GM23248 (cell line): ENCODE measurements at regions not wholly inside any gene's neighbourhood (a gene's known extent, or its start where the extent isn't known, plus 50 kb on each side); places are given as distances from the start of the nearest gene placed in this dataset.

ENCODE experiments used
- DNase-seq: peaks from one replicate; pipeline ENCODE4 v3.0.0-alpha.2; 2015
- H2AFZ ChIP-seq: fragments of 200-600 bp; sonication (generic); 2 replicates; pipeline ENCODE4 v1.6.1; 2016; ENCODE audit warnings: antibody characterized with exemption
- H3F3A ChIP-seq: fragments of 200-600 bp; sonication (generic); 2 replicates; pipeline ENCODE4 v1.6.1; 2016; ENCODE audit warnings: mild to moderate bottlenecking, antibody characterized with exemption, mixed run types; ENCODE audit not compliant: insufficient read depth
- H3K27ac ChIP-seq: fragments of 200-600 bp; sonication (generic); 2 replicates; pipeline ENCODE4 v1.5.1; 2016; ENCODE audit warnings: mild to moderate bottlenecking
- H3K27me3 ChIP-seq: fragments of 200-600 bp; sonication (generic); replicated peaks from 2 replicates; pipeline ENCODE4 v1.6.1; 2016; ENCODE audit warnings: mild to moderate bottlenecking; ENCODE audit not compliant: insufficient read depth
- H3K36me3 ChIP-seq: fragments of 200-600 bp; sonication (generic); 2 replicates; pipeline ENCODE4 v1.6.1; 2016; ENCODE audit warnings: low read depth, mild to moderate bottlenecking
- H3K4me1 ChIP-seq: fragments of 200-600 bp; sonication (generic); 2 replicates; pipeline ENCODE4 v1.6.1; 2016; ENCODE audit warnings: mild to moderate bottlenecking; ENCODE audit not compliant: insufficient read depth
- H3K4me2 ChIP-seq: fragments of 200-600 bp; sonication (generic); one replicate; pipeline ENCODE4 v1.6.1; 2016; ENCODE audit warnings: mild to moderate bottlenecking; ENCODE audit not compliant: unreplicated experiment
- H3K4me3 ChIP-seq: fragments of 200-600 bp; sonication (generic); 2 replicates; pipeline ENCODE4 v1.5.1; 2016; ENCODE audit warnings: mild to moderate bottlenecking
- H3K79me2 ChIP-seq: fragments of 200-600 bp; sonication (generic); 2 replicates; pipeline ENCODE4 v1.6.1; 2016; ENCODE audit warnings: mild to moderate bottlenecking; ENCODE audit not compliant: insufficient read depth
- H3K9ac ChIP-seq: fragments of 200-600 bp; sonication (generic); 2 replicates; pipeline ENCODE4 v1.6.1; 2016; ENCODE audit warnings: mild to moderate bottlenecking
- H3K9me2 ChIP-seq: fragments of 200-600 bp; sonication (generic); 2 replicates; pipeline ENCODE4 v1.6.1; 2016; ENCODE audit warnings: mixed run types, mild to moderate bottlenecking, moderate library complexity; ENCODE audit not compliant: insufficient read depth
- H3K9me3 ChIP-seq: fragments of 200-600 bp; sonication (generic); one replicate; pipeline ENCODE4 v1.6.1; 2017; ENCODE audit warnings: low read depth
- H4K20me1 ChIP-seq: fragments of 200-600 bp; sonication (generic); 2 replicates; pipeline ENCODE4 v1.6.0; 2016; ENCODE audit not compliant: insufficient read depth
- EZH2 ChIP-seq: fragments of 200-600 bp; sonication (generic); IDR thresholded peaks from 2 replicates; pipeline ENCODE4 v1.6.1; 2018; ENCODE audit warnings: antibody characterized with exemption, mild to moderate bottlenecking; ENCODE audit not compliant: insufficient read depth, poor library complexity, severe bottlenecking
- EZH2phosphoT487 ChIP-seq: fragments of 200-600 bp; sonication (generic); IDR thresholded peaks from 2 replicates; pipeline ENCODE4 v1.6.1; 2018; ENCODE audit warnings: antibody characterized with exemption, moderate library complexity, mild to moderate bottlenecking, low read depth; ENCODE audit not compliant: insufficient read depth
- WGBS, 2 experiments: methylation state at CpG; one replicate each; pipeline ENCODE4 v1.1.6; 2015 to 2017; ENCODE audit warnings: low lambda C conversion rate in 2 of 2, low coverage in 1 of 2; ENCODE audit errors: missing lambda C conversion rate in 2 of 2; 5-methylcytosine and 5-hydroxymethylcytosine counted together
- in situ Hi-C: fragments of 300-500 bp; cut with MboI; formaldehyde crosslinking; loops from 2 replicates; pipeline ENCODE4 v1.15.0; 2020

DNA sequence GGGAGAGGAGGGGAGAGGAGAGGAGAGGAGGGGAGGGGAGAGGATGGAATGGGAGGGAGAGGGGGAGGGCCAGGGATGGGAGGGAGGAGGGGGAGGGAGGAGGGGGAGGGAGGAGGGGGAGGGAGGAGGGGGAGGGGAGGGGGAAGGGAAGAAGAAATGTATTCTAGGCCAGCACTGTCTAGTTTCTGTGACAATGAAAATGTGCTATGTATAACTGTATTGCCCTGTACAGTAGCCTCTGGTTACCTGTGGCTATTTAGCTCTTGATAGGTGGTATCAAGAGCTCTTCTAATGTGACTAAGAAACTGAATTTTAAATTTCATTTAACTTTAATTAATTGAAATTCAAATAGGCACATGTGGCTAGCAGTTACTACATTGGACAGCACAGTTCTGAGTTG is 143.1 kb downstream of the BTC start:
- no peak for DNase-seq
- Histone ChIP-seq H2AFZ (no peak overlapping the region), H3K79me2 (no peaks in the 10 kb centered on the region), H4K20me1 (no peaks in the 10 kb centered on the region), H3K4me3 (no peak overlapping the region), H3K9me3 (no peaks in the 10 kb centered on the region), H3K27me3 (no peaks in the 10 kb centered on the region), H3K9me2 (no peaks in the 10 kb centered on the region), H3F3A (no peaks in the 10 kb centered on the region), H3K36me3 (no peaks in the 10 kb centered on the region), H3K4me1 (no peaks in the 10 kb centered on the region), H3K4me2 (no peak overlapping the region), H3K9ac (no peak overlapping the region), H3K27ac (no peak overlapping the region)
- no peak for TF ChIP-seq EZH2
- TF ChIP-seq EZH2phosphoT487 = no peak
- in situ Hi-C loops = loop anchor here (25.0 kb wide), 1 partner anchor 464 kb away; no protein-coding TSS in a partner anchor

GRCh38 chr4:74653331-74654229 is 140.7 kb downstream of the BTC start:
- Histone ChIP-seq H3K4me3 (no peak overlapping the region), H3F3A (no peaks in the 10 kb centered on the region), H3K9me2 (no peaks in the 10 kb centered on the region), H3K27ac (no peak overlapping the region), H3K4me2 (no peak overlapping the region), H3K9me3 (no peaks in the 10 kb centered on the region), H3K9ac (no peak overlapping the region), H3K36me3 (no peaks in the 10 kb centered on the region), H3K4me1 (no peaks in the 10 kb centered on the region), H3K79me2 (no peaks in the 10 kb centered on the region), H4K20me1 (no peaks in the 10 kb centered on the region), H2AFZ (no peak overlapping the region), H3K27me3 (no peaks in the 10 kb centered on the region)
- DNase-seq = no peak
- TF ChIP-seq EZH2 (no peak), EZH2phosphoT487 (no peak)
- in situ Hi-C loops = loop anchor here (25.0 kb wide), 1 partner anchor 466 kb away; no protein-coding TSS in a partner anchor
- WGBS, 2 experiments = 73 to 74% methylated on average over 7 of the region's 7 CpGs

GRCh38 chr4:74654230-74654681 is 140.1 kb downstream of the BTC start:
- no peaks in the 10 kb centered on the region for H3K36me3 ChIP-seq
- H3K9me2 ChIP-seq = no peaks in the 10 kb centered on the region
- H4K20me1 ChIP-seq = no peaks in the 10 kb centered on the region
- in situ Hi-C loops = loop anchor here (25.0 kb wide), 1 partner anchor 467 kb away; no protein-coding TSS in a partner anchor
- H3K27me3 ChIP-seq = no peaks in the 10 kb centered on the region
- WGBS, 2 experiments = 62 to 65% methylated on average over 8 of the region's 8 CpGs
- peaks cover 2% of the 10 kb centered on the region; the same call in 1 of the 2 replicates for H3K4me1 ChIP-seq
- H3K9me3 ChIP-seq = no peaks in the 10 kb centered on the region
- 0 out of 2 replicates have a peak, but pooled peaks cover under 1% of the 10 kb centered on the region for H3F3A ChIP-seq
- TF ChIP-seq EZH2phosphoT487 (no peak), EZH2 (no peak)
- DNase-seq = no peak
- no peak overlapping the region for H3K9ac ChIP-seq
- no peak overlapping the region for H3K27ac ChIP-seq
- no peak overlapping the region for H3K4me2 ChIP-seq
- no peaks in the 10 kb centered on the region for H3K79me2 ChIP-seq
- H3K4me3 ChIP-seq = no peak overlapping the region
- H2AFZ ChIP-seq = no peak overlapping the region

DNA sequence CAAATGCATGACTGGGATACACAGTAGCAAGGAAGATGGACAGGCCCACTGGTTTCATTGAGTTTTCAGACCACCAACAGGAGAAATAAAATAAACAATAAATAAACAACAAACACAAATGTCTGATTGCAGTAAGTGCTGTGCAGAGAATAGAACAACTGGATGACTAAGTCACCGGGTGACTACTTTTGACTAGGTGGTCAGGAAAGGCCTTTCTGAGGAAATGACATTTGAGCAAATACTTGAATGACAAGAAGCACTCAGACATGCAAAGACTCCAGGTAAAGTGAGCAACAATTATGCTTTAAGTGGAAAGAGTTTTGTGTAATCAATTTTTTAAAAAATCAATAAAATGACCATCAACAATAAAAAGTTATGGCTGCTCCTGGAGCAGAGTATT is 137.7 kb downstream of the BTC start:
- Histone ChIP-seq H3K9ac (no peak overlapping the region), H3K4me3 (no peak overlapping the region), H3K9me2 (no peaks in the 10 kb centered on the region), H3K27ac (no peak overlapping the region), H3K36me3 (no peaks in the 10 kb centered on the region), H2AFZ (no peak overlapping the region), H3K79me2 (no peaks in the 10 kb centered on the region), H4K20me1 (no peaks in the 10 kb centered on the region), H3F3A (peaks cover 21% of the 10 kb centered on the region), H3K9me3 (no peaks in the 10 kb centered on the region), H3K4me2 (no peak overlapping the region), H3K27me3 (no peaks in the 10 kb centered on the region), H3K4me1 (peaks cover 24% of the 10 kb centered on the region)
- TF ChIP-seq EZH2phosphoT487 (no peak), EZH2 (no peak)
- 96 to 100% methylated on average over 1 of the region's 1 CpG for WGBS, 2 experiments
- no peak for DNase-seq
- in situ Hi-C loops = loop anchor here (25.0 kb wide), 1 partner anchor 469 kb away; no protein-coding TSS in a partner anchor
